PC-3 (cell line): ENCODE measurements at regions not wholly inside any gene's neighbourhood (a gene's known extent, or its start where the extent isn't known, plus 50 kb on each side); places are given as distances from the start of the nearest gene placed in this dataset.

Source experiments
- EZH2 ChIP-seq: fragments of 300-600 bp; sonication (generic); IDR thresholded peaks from one replicate; pipeline ENCODE4 v1.6.1; 2017; ENCODE audit warnings: antibody characterized with exemption, mild to moderate bottlenecking, low read length; ENCODE audit not compliant: unreplicated experiment
- EZH2phosphoT487 ChIP-seq: fragments of 300-600 bp; sonication (generic); IDR thresholded peaks from 2 replicates; pipeline ENCODE4 v1.6.1; 2018; ENCODE audit warnings: mild to moderate bottlenecking, antibody characterized with exemption, low read length, borderline replicate concordance
- TF ChIP-seq, protein P1 (sequence below): fragments of 300-600 bp; sonication (generic); conservative IDR thresholded peaks from 2 replicates; pipeline ENCODE4 v1.5.1; 2017; ENCODE audit warnings: antibody characterized with exemption, low read depth, mild to moderate bottlenecking, low read length

- TF ChIP-seq, protein P1, sequence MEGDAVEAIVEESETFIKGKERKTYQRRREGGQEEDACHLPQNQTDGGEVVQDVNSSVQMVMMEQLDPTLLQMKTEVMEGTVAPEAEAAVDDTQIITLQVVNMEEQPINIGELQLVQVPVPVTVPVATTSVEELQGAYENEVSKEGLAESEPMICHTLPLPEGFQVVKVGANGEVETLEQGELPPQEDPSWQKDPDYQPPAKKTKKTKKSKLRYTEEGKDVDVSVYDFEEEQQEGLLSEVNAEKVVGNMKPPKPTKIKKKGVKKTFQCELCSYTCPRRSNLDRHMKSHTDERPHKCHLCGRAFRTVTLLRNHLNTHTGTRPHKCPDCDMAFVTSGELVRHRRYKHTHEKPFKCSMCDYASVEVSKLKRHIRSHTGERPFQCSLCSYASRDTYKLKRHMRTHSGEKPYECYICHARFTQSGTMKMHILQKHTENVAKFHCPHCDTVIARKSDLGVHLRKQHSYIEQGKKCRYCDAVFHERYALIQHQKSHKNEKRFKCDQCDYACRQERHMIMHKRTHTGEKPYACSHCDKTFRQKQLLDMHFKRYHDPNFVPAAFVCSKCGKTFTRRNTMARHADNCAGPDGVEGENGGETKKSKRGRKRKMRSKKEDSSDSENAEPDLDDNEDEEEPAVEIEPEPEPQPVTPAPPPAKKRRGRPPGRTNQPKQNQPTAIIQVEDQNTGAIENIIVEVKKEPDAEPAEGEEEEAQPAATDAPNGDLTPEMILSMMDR, result no peak
- TF ChIP-seq EZH2phosphoT487 (no peak), EZH2 (no peak)
Observed at GRCh38 chr9:95382433-95382832, 64.9 kb upstream of the FANCC start.
